LoVo (cell line): ENCODE measurements at regions not wholly inside any gene's neighbourhood (a gene's known extent, or its start where the extent isn't known, plus 50 kb on each side); places are given as distances from the start of the nearest gene placed in this dataset.

Experiments used
- DNase-seq: peaks from one replicate; pipeline ENCODE4 v3.0.0-alpha.2; 2016; ENCODE audit warnings: low spot score

- no peak for DNase-seq
Measured at GRCh38 chr16:5903153-5903552, 805.6 kb upstream of the EEF2KMT start.

GRCh38 chr16:5900046-5900445 is 802.5 kb upstream of the EEF2KMT start:
- DNase-seq = no peak

GRCh38 chr16:5895976-5896375 is 798.4 kb upstream of the EEF2KMT start:
- DNase-seq = no peak

- no peak for DNase-seq
Measured at GRCh38 chr16:5895137-5895536, 797.5 kb upstream of the EEF2KMT start.

- DNase-seq = no peak
Measured at GRCh38 chr16:5891296-5891695, 793.7 kb upstream of the EEF2KMT start.

GRCh38 chr16:5885521-5885920 is 787.9 kb upstream of the EEF2KMT start:
- DNase-seq = no peak

GRCh38 chr16:5884996-5885395 is 787.4 kb upstream of the EEF2KMT start:
- DNase-seq = no peak

- no peak for DNase-seq
Measured at GRCh38 chr16:5884339-5884738, 786.7 kb upstream of the EEF2KMT start.

- DNase-seq = no peak
Measured at GRCh38 chr16:5882087-5882640, 784.6 kb upstream of the EEF2KMT start.

- no peak for DNase-seq
Measured at GRCh38 chr16:5875416-5875815, 777.8 kb upstream of the EEF2KMT start.

- DNase-seq = no peak
Measured at GRCh38 chr16:5874899-5875298, 777.3 kb upstream of the EEF2KMT start.

GRCh38 chr16:5873221-5873620 is 775.6 kb upstream of the EEF2KMT start:
- DNase-seq = no peak

- DNase-seq = no peak
Measured at GRCh38 chr16:5870886-5871691, 773.5 kb upstream of the EEF2KMT start.

GRCh38 chr16:5867250-5867649 is 769.7 kb upstream of the EEF2KMT start:
- DNase-seq = no peak

- no peak for DNase-seq
Measured at GRCh38 chr16:5865236-5865635, 767.6 kb upstream of the EEF2KMT start.

GRCh38 chr16:5863071-5863606 is 765.5 kb upstream of the EEF2KMT start:
- no peak for DNase-seq

- no peak for DNase-seq
Measured at GRCh38 chr16:5862103-5862840, 764.7 kb upstream of the EEF2KMT start.

- DNase-seq = no peak
Measured at GRCh38 chr16:5861241-5861640, 763.6 kb upstream of the EEF2KMT start.

- no peak for DNase-seq
Measured at GRCh38 chr16:5858180-5858579, 760.6 kb upstream of the EEF2KMT start.

- no peak for DNase-seq
Measured at GRCh38 chr16:5854027-5854426, 756.4 kb upstream of the EEF2KMT start.

GRCh38 chr16:5852151-5852550 is 754.6 kb upstream of the EEF2KMT start:
- DNase-seq = no peak

- DNase-seq = no peak
Measured at GRCh38 chr16:5851393-5851982, 753.9 kb upstream of the EEF2KMT start.
